Gastrocnemius medialis (tissue), 4 donors: ENCODE measurements at regions not wholly inside any gene's neighbourhood (a gene's known extent, or its start where the extent isn't known, plus 50 kb on each side); places are given as distances from the start of the nearest gene placed in this dataset.
"Not testable (repeated sequence)": the region's sequence is repeated elsewhere in the genome, so short reads cannot be mapped to it uniquely, and the experiment has no call there.

Experiments
- ATAC-seq, 2 donors: fragments of 150-250 bp; one replicate each; pipeline ENCODE4 v1.9.1; 2016
- DNase-seq, 2 donors: peaks; one replicate each; pipeline ENCODE4 v3.0.0-alpha.2; 2019
- H3K27ac ChIP-seq, 4 donors: fragments of 200-600 bp; sonication (generic); 1 replicate in 1 of 4; 2 replicates in 3 of 4; pipeline ENCODE4 v1.5.1; 2016 to 2018; ENCODE audit warnings: mild to moderate bottlenecking in 2 of 4, moderate library complexity in 1 of 4
- H3K27me3 ChIP-seq, 3 donors: fragments of 200-600 bp; sonication (generic) in 2 of 3; 1 replicate in 1 of 3; 2 replicates in 2 of 3; pipeline versions ENCODE4 v1.5.1 to v1.6.0; 2016 to 2019; ENCODE audit warnings: mild to moderate bottlenecking in 1 of 3, moderate library complexity in 1 of 3
- H3K36me3 ChIP-seq, 2 donors: fragments of 200-600 bp; sonication (generic) in 1 of 2; one replicate each; pipeline ENCODE4 v1.5.1; 2017 to 2018
- H3K4me1 ChIP-seq, 2 donors: fragments of 200-600 bp; sonication (generic) in 1 of 2; one replicate each; pipeline ENCODE4 v1.5.1; 2016 to 2017; ENCODE audit warnings: mild to moderate bottlenecking in 2 of 2
- H3K4me3 ChIP-seq, 4 donors: fragments of 200-600 bp; sonication (generic) in 3 of 4; 1 replicate in 1 of 4; 2 replicates in 3 of 4; pipeline ENCODE4 v1.5.1; 2016 to 2019; ENCODE audit warnings: mild to moderate bottlenecking in 2 of 4
- H3K9me3 ChIP-seq, 3 donors: fragments of 200-600 bp; sonication (generic) in 2 of 3; 1 replicate in 1 of 3; 2 replicates in 2 of 3; pipeline ENCODE4 v1.5.1; 2016 to 2019
- POLR2A ChIP-seq, 2 donors: fragments of 450-650 bp; IDR thresholded peaks; one replicate each; pipeline ENCODE4 v1.6.1; 2017; ENCODE audit warnings: antibody characterized with exemption in 2 of 2, mild to moderate bottlenecking in 2 of 2, moderate library complexity in 2 of 2
- in situ Hi-C, 4 donors: fragments of 200-750 bp; cut with MboI; loops; one replicate each; pipeline versions ENCODE4 v1.15.0 to v1.8.0; 2017; ENCODE audit warnings: low sequenced_read_pairs in 4 of 4
- intact Hi-C: fragments of 100-400 bp; cut with DNase I; formaldehyde crosslinking; loops from one replicate; pipeline ENCODE4 v1.15.1; 2023; ENCODE audit warnings: low total_unique reads
- TF ChIP-seq, protein P1 (sequence below), 5 experiments: fragments of 450-650 bp in 3 of 5; fragments of 200-600 bp in 2 of 5; sonication (generic) in 2 of 5; IDR thresholded peaks in 4 of 5; conservative IDR thresholded peaks in 1 of 5; 1 replicate in 4 of 5; 2 replicates in 1 of 5; pipeline ENCODE4 v1.5.1; 2016 to 2019; ENCODE audit warnings: antibody characterized with exemption in 5 of 5, mild to moderate bottlenecking in 3 of 5, moderate library complexity in 3 of 5

DNA sequence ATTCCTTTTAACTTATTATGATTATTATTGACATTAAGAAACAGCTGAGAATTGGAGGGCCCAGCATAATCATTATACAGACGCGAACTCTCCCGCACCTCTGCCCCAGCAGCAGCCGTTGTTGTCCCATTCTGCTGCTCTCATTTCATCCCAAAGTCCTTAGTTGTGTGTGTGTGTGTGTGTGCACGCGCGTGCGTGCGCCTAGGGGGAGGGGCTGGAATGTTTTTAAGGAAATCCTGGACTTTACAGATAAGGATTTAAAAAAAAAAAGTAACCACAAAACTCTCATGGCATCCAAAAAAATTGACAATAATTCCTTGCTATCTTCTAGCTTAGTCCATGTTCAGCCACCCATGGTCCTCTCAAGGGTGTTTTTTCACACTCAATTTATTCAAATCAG is 134.2 kb downstream of the WNT7A start:
- intact Hi-C loops (no loop called here), in situ Hi-C loops (no loop called here)
- Histone ChIP-seq H3K4me3 (no peak overlapping the region), H3K36me3 (no peaks in the 10 kb centered on the region), H3K27ac (no peak overlapping the region), H3K4me1 (no peaks in the 10 kb centered on the region), H3K9me3 (no peaks in the 10 kb centered on the region), H3K27me3 (peaks cover 0 to 3% (median 0%) of the 10 kb centered on the region in 3 donors)
- DNase-seq (no peak), ATAC-seq (no peak)
- TF ChIP-seq, protein P1, sequence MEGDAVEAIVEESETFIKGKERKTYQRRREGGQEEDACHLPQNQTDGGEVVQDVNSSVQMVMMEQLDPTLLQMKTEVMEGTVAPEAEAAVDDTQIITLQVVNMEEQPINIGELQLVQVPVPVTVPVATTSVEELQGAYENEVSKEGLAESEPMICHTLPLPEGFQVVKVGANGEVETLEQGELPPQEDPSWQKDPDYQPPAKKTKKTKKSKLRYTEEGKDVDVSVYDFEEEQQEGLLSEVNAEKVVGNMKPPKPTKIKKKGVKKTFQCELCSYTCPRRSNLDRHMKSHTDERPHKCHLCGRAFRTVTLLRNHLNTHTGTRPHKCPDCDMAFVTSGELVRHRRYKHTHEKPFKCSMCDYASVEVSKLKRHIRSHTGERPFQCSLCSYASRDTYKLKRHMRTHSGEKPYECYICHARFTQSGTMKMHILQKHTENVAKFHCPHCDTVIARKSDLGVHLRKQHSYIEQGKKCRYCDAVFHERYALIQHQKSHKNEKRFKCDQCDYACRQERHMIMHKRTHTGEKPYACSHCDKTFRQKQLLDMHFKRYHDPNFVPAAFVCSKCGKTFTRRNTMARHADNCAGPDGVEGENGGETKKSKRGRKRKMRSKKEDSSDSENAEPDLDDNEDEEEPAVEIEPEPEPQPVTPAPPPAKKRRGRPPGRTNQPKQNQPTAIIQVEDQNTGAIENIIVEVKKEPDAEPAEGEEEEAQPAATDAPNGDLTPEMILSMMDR (IDR thresholded peaks at IDR 0.05 in 4 of 5, conservative IDR thresholded peaks at IDR 0.05 in 1 of 5): no peak
- TF ChIP-seq POLR2A (IDR thresholded peaks at IDR 0.05): no peak

DNA sequence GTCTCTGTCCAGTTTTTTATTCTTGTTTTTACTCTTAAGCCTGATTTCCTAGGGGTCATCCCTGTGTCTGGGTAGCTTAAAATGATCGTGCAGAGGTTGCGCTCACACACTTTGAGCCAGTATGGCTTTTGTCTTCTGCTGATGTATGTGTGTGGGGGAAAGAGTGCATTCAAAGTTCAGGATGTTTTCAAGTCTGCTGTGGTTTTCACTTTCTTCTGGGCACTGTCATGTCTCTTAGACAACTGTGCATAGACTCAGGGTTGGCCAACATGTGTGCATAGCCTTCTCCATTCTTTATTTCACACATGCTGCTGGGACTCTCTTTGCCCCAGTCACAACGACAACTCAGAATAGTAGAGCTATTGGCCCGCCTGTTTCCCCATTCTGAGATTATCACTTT is 139.1 kb downstream of the WNT7A start:
- Histone ChIP-seq H3K27me3 (peaks cover 0 to 3% (median 0%) of the 10 kb centered on the region in 3 donors), H3K9me3 (no peaks in the 10 kb centered on the region), H3K4me1 (no peaks in the 10 kb centered on the region), H3K36me3 (no peaks in the 10 kb centered on the region), H3K27ac (no peak overlapping the region), H3K4me3 (no peak overlapping the region)
- TF ChIP-seq, protein P1 (IDR thresholded peaks at IDR 0.05 in 4 of 5, conservative IDR thresholded peaks at IDR 0.05 in 1 of 5): no peak
- no peak for TF ChIP-seq POLR2A (IDR thresholded peaks at IDR 0.05)
- ATAC-seq (no peak), DNase-seq (no peak)
- in situ Hi-C loops (no loop called here), intact Hi-C loops (no loop called here)

DNA sequence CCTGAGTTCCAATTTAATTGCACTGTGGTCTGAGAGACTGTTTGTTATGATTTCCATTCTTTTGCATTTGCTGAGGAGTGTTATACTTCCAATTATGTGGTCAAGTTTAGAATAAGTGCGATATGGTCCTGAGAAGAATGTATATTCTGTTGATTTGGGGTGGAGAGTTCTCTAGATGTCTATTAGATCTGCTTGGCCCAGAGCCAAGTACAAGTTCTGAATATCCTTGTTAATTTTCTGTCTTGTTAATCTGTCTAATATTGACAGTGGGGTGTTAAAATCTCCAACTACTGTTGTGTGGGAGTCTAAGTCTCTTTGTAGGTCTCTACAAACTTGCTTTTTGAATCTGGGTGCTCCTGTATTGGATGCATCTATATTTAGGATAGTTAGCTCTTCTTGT is 146.1 kb downstream of the WNT7A start:
- ATAC-seq, H3K27me3 ChIP-seq, H3K4me3 ChIP-seq, intact Hi-C loops, H3K9me3 ChIP-seq, H3K27ac ChIP-seq, H3K4me1 ChIP-seq, DNase-seq, H3K36me3 ChIP-seq, in situ Hi-C loops: not testable (repeated sequence)

DNA sequence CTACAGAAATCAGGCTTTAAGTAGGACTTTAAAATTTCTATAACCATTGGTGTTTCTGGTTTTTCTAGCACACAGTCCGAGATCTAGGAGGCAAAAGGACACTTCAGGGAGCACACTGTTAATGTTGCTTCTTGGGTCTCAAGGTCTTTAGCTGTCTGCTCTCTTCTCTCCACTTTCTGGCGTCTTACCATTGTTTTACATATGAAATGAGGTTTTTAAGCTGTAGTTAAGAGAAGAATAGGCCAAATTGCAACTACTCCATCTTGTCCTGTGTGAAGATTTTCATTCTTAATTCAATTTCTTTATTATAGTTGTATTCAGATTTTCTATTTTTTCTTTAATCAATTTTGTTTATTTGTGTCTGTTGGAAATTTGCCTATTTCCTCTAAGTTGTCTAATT is 151.4 kb downstream of the WNT7A start:
- no peak for DNase-seq
- intact Hi-C loops: no loop called here
- Histone ChIP-seq H3K36me3 (no peaks in the 10 kb centered on the region), H3K4me3 (no peak overlapping the region), H3K4me1 (no peaks in the 10 kb centered on the region), H3K9me3 (peaks cover 0 to 5% (median 0%) of the 10 kb centered on the region in 3 donors), H3K27me3 (no peaks in the 10 kb centered on the region), H3K27ac (no peak overlapping the region)
- TF ChIP-seq, protein P1 (IDR thresholded peaks at IDR 0.05 in 4 of 5, conservative IDR thresholded peaks at IDR 0.05 in 1 of 5): no peak
- no peak for TF ChIP-seq POLR2A (IDR thresholded peaks at IDR 0.05)
- no peak for ATAC-seq
- in situ Hi-C loops: no loop called here

DNA sequence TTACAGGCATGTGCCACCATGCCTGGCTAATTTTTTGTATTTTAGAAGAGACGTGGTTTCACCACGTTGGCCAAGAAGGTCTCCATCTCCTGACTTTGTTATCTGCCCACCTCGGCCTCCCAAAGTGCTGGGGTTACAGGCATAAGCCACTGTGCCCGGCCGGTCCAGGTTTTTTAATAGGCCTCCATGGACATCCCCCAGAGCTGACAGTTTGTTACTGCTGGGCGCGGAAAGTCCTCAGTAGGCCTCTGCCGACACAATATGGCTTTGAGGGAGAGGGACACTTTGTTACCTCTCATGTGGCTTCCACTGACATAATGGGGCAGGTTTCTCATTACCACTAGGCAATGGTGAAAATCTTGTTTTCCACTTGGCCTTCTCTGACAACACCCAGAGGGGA is 152.0 kb downstream of the WNT7A start:
- Histone ChIP-seq H3K27me3 (no peaks in the 10 kb centered on the region), H3K27ac (no peak overlapping the region), H3K9me3 (peaks cover 0 to 5% (median 0%) of the 10 kb centered on the region in 3 donors), H3K4me3 (no peak overlapping the region), H3K4me1 (no peaks in the 10 kb centered on the region), H3K36me3 (no peaks in the 10 kb centered on the region)
- intact Hi-C loops (no loop called here), in situ Hi-C loops (no loop called here)
- no peak for ATAC-seq
- TF ChIP-seq, protein P1 (IDR thresholded peaks at IDR 0.05 in 4 of 5, conservative IDR thresholded peaks at IDR 0.05 in 1 of 5): no peak
- TF ChIP-seq POLR2A (IDR thresholded peaks at IDR 0.05): no peak
- DNase-seq: no peak
